GM19467 (cell line): ENCODE measurements at regions not wholly inside any gene's neighbourhood (a gene's known extent, or its start where the extent isn't known, plus 50 kb on each side); places are given as distances from the start of the nearest gene placed in this dataset.

Source experiments
- ATAC-seq: cut with Tn5 transposase; IDR thresholded peaks from one replicate; pipeline ENCODE4 v1.9.1; 2021; ENCODE audit warnings: mild to moderate bottlenecking, moderate library complexity; ENCODE audit not compliant: unreplicated experiment

DNA sequence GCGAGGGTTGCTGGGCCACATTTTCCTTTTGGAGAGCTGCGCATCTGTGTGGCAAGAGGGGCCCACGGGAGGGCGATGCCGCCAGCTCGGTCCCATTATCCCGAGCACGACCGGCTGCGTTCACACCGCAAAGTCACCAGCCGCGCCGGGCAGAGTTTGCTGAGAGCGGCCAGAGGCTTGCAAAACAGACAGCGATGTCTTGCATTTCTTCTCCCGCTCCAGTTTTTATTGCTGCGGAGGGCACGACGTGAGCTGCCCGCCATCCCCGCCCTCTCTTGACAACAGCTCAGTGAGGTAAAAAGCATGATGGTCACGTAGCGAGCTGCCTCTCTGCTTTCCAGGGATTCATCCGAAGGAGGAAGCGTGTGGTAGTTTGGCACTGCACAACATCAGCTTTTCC is 102.1 kb upstream of the TENM3 start:
- no peak for ATAC-seq

DNA sequence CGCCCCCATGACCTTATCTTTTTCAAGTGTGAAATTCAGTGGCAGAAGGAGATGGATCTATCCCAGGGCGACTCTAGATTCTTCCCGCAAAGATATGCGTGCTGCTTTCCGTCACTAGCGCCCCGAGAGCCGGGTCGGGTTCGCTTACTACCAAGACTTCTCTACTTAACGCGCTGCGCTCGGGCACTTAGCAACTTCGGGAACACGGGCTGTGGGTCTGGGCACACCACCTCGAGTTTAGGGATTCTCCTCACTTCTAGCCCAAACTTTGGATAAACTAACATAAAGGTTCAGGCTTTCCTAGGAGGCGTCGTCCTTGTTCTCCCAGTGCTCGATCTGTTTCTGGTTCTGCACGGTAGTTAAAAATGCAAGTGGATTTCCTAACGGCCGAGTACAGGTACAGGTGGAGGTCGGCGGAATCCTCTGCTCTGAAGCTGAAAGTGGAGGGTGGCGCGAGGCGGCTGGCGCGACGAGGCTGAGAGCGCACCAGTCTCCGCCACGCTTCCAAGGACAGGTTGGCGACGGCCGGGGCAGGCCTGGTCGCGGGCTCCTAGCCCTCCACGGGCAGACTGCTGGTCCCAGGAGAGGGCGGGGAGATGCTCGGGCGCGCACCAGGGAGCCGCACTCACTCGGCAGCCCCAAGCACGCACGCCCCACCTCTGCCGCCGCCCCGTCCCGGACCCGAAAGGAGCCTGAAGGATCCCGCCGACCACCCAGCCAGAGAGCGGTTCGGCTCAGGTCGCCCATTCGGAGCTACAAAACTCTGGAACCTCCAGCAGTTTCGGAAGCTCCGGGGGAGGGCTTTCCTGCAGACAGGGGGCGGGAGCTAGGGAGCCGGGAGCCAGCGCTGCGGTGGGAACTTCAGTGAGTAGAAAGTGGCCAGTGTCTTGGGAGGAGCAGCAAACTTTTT is 100.8 kb upstream of the TENM3 start:
- no peak for ATAC-seq

DNA sequence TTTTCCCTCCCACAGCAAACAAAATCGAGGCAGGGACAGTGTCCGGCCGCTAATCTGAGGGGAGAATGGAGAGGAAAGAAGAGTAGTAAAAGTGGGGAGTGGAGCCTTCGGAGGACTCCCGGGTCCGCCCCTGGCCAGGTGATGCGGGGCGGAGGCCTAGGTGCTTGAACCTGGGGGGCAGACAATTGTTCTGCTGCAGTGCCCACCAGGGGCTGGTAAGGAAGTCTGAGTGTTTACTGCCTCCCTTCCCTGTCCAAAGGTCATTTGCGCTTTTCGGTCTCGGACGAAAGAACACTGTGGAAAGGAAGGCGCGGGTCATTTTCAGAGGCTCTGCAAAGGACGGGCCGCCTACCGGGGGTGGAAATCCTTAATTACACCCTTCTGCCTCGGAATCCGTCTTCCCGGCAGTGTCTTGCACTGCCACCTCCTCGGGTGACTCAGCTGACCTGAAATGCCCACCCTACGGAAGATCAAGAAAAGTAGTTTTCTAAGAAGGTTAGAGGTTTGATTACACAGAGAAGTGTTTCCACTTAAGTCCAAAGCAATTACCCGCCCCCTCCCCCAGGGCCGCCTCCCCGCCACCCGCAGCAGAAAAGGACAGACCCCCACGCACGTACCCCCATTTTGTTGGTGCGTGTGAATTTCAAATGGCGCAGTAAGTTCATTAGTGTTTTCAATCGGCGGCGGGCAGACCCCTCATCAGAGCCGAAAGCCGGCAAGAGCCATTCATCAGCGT is 99.9 kb upstream of the TENM3 start:
- ATAC-seq: no peak

DNA sequence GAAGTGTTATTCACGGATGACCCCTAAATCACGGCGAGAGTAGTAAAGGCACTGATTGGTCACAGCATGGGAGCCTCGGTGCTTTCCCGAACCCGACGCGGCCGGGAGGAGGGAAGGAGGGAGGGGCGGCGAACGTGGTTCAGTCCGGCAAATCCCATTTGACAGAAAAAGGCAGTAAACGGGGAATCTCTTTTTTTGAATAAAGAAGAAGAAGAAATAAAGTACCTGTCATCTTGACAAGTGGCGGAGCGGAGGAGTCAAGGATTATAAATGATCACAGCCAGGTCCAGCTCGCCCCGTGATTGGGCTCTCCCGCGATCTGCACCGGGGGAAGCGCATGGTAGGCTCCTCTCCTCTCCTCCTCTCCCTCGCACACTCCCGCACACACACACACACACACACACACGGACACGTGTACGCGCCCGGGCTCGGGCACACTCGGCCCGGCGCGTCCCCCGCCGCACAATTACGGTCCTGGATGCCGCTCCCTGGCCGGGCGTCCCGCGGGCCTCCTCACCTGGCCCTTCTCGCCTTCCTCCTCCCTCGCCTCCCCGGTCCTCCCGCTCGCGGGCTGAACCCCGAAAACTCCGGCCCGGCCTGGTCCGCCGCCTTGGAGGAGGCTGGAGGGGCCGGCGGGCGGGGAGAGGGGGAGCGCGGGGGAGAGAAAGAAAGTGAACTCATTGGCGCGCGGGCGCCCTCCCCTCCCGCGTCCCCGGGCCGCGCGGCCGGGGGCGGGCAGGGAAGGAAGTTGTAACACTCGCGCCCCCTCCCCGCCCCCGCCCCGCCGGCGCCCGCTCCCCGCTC is 99.2 kb upstream of the TENM3 start:
- no peak for ATAC-seq

DNA sequence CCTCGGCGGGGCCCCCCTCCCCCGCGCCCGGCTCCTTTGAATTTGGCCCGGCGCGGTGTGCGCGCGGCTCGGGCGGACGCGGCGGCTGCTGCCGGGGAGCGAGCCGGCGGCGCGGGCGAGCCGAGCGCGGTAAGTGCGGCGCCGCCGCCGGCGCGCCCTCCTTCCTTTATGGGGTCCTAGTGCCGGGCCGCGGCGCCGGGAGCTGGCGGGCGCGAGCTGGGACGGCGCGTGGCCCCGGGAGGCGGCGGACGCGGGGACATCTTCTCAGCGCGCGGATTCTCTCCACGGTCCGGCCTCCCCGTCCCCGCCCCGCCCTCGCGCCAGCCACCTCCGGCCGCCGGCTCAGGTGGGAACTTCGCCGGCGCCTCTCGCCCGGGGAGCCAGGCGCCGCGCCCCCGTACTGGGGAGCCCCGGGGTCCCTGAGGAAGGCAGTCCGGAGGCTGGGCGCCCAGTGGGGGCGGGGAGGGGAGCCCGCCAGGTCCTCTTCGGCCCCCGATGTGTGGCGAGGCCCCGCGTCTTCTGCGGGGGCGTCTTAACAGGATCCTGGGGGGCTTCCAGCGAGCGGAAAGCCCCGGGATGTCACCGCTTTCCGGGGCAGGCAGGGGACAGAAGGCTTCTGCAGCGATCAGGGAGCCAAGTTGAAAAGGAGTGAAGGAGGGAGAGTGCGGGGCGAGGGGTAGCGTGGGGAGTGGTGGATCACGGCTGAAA is 98.4 kb upstream of the TENM3 start:
- no peak for ATAC-seq

DNA sequence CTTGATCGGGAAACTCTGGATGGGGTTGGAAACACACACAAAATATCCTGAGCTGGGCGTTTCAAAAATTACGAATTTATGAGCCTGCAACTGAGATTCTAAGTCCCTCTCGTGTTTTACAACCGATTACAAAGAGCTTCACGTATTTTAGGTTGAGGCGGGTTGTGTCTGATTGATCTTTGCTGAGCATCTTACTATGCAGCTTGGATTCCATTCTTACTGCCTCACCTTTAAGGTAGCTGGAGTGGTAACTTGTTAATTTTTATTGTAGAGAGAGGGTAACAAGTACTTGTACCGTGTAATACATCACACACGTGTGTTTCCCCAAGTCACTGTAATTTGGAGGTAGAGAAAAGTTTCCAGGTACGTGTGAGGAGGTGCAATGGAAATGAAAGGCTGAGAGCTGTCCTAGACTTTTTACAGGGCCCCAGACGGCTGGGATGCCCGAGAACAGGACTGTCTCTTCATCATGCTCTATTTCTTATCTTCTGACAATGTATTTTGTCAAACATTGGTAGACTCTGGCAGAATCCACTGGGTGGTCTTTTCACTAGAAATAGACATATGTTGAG is 97.8 kb upstream of the TENM3 start:
- no peak for ATAC-seq

DNA sequence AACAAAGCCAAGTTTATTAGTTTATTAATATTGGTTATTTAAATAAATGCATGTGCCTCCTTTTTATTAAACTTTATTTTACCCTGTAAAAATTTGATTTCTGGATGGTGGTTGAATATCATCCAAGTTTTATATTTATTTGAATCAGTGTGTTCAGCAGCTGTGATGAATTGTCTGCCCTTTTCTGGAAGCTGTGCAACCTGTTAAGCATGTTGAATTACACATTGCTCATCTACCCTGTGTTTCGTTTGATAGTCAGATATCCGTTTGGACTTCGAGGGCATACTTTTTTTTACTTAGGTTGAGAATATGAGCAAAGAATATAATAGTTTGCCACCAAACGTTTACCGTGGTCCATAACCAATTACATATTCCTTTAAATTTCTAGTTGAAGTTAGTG is 95.8 kb upstream of the TENM3 start:
- ATAC-seq: no peak

DNA sequence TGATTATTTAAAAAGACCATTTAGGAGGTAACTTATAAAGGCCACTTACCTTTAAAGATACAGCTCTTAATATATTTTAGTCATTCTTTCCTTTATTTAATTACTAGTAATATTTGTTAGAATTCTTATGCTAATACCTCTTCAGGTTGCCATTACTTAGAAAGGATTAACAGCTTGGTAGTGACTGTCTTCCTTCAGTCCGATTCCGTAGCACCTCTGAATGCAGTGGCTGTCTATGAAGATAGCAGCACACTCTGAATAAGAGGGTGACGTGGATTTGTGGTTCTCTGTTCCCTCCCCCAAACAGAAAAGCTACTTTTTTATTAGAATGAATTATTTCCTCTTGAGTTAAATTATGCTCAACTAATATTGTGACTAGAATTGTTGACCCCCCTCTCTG is 92.6 kb upstream of the TENM3 start:
- ATAC-seq: no peak

DNA sequence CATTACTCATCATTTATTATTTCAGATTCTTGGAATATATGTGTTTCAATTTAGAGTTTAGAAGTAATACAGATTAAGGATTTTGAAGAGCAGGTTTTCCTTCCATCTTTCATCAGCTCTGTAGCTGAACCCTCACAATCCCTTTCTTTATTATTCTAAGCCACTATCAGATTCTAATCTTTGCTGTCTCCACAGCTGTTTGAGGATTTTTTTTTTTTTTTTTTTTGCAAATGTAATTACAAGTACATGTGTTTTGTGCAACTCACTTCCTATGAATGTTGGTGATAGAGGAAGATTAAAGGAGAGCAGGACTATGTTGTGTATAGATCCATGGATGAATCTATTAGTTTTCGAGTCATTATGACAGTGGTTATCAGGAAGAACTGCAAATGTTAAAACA is 87.4 kb upstream of the TENM3 start:
- no peak for ATAC-seq

DNA sequence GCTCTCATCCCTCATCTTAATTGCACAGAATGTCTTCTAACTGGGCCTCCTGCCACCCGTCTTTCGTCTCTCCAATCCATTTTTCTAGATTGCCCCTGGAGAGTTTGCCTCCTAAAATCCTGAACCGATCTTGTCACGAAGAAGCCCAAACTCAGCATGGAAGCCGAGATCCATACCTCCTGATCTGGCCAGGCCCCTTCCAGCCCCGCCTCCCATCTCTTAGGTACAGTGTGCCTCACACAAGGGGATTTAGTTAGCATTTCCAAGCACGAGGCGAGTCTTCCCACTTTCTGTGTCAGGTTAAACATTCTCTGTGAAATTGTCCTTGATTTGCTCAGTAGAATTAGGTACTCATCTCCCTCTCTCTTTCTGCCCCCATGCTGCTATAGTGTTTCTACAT is 80.0 kb upstream of the TENM3 start:
- no peak for ATAC-seq

DNA sequence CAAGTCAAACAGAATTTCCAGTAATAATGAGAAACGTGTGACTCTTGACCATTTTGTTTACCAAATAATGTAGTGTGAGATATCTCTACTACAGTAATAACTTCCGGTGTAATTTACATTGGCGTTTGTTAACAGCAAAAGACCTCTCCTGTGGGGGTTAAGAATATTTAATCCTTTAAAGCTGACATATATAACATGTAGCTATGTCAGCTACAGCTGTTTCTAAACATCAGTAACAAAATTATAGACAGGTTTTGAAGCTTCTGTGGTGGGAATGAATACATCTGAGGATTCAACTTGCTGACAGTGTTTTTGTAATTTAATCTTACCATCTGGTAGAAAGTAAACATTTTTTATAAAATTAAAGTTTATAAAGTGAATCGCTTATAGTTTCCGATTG is 73.6 kb upstream of the TENM3 start:
- no peak for ATAC-seq

DNA sequence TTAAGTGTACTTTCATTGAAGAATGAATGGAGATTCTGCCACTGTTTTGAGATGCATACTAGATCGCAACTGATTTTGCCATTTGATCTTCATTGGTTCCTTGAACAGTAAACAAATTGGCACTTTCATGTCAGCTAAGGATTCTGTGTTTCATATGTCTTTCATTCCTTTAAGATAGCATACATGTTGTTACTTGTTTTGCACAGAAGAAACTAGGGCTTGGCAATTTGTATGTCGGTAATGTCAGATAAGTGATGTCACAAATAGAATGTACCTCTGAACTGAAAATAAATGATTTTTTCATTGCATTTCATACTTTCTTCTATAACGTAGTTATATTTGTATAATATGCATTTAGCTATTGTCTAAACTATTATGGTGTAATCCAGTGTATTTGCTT is 73.2 kb upstream of the TENM3 start:
- ATAC-seq: no peak

DNA sequence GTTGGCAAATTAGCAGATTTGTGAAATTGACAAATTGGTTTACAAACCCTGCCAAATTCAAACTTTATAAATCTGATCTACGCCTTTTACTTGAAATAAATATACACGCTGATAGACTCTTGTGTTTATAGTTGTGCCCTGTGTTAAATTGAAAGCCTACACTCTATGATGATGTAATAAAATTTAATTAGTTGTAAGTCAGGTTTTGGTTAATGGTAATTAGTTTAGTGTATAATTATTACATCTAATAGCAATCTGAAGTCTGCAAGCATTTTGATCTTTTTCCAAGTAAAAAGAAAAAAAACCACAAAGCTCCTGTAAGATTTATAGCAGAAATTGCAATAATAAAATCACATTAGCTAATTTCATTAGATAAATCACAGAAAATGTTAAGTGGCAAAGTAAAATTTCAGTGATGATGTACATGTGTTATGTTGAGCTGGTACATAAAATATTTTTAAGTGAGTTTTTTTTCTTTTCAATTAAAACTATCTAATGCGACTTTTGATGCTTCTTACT is 72.7 kb upstream of the TENM3 start:
- ATAC-seq: no peak

DNA sequence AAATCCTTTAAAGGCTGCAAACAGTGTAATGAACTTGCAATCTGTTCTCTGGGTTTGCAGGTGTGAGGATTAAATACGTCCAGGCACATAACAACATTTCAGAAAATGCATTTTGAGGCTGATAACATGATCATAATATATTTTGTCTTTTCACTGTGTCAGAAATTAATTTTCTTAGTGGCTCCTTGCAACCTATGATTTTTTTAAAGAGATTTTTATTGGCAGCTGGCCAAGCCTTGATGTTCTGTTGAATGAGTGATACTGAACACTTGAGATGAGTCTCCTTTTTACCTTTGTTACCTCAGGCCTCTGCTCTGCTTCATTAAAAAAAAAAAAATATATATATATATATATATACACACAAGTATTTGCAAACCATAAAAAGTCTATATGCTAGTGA is 68.2 kb upstream of the TENM3 start:
- ATAC-seq: no peak

DNA sequence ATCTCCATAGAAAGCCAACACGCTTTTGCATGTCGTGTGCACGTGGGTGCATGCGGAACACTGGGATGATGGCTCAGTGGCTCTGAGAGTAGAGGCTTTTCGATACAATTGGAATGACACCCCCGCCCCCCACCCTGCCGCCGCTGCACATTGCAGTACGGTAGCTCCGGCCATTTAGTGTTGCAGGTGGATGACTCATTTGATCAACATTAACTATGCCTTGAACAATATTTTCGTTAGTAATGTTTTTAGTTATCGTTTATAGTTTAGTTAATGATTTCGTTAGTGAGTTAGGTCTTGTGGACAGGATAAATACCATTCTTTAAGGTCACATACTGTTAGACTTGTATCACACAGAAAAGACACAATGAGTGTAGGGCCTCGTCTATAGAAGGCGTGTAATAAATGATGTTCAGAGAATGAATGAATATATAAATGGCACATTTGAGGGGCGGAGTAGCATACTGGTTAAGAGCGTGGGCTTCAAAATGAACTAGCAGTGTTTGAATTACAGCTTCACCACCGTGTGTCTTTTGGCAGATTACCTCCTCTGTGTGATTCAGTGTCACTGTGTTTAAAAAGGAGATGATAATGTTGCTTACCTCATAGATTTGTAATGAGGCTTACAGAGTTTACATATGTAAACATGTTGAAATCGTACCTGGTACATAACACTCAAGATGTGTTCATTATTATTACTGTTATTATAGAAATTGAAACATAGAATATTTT is 67.2 kb upstream of the TENM3 start:
- no peak for ATAC-seq

DNA sequence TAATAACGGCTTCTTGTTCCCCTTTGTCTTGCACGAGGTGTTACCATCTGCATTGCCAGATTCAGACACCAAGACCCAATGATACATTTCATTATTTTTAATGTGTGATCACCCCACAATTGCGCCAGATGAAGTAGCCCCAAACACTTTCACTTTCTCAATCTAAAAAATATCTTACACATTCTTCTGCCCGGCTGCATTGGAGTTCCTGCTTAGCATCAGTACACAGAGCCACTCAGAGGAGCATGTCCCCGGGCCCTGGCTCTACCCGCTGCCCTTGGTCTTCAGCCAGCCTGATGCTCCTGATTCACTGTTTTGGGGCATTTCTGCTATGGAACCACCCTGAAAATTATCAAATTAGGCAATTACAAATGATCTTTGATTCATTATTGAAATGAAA is 66.0 kb upstream of the TENM3 start:
- ATAC-seq: no peak

DNA sequence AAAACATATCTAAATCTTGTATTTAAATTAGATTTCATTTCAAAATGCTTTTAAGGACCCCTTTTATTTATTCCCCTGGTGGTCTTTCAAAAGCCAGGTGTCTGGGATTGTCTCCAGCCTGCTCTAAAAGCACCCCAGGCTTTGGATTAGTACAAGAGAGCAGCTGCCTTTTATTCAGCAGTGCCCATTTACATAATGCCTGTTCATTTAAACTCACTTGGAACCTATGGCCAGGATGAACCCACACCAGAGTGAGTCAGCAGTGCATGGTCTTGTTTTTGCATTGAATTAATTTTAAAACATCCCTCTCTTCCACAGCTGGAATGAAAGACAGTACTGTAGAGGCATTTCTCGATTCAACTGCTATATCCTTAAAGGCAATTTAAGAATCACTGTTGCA is 64.1 kb upstream of the TENM3 start:
- ATAC-seq: no peak

DNA sequence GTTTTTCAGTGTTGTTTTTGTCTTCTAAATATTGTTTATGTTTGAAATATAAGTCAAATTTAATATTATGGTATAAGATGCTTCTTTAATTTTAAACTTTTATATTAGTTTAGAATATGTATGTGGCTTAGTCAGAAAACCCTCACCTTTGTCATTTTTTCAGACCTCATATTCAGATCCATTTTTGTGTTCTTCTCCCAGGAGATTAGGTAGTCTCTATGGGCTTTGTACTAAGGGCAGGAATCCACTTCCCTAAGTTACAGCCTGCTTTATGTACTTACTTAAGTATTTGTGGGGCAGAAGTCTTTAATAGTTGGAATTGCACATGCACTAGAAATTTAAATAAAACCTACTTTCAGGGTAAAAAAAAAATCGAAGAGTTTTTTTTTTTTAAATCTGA is 63.5 kb upstream of the TENM3 start:
- ATAC-seq: no peak

DNA sequence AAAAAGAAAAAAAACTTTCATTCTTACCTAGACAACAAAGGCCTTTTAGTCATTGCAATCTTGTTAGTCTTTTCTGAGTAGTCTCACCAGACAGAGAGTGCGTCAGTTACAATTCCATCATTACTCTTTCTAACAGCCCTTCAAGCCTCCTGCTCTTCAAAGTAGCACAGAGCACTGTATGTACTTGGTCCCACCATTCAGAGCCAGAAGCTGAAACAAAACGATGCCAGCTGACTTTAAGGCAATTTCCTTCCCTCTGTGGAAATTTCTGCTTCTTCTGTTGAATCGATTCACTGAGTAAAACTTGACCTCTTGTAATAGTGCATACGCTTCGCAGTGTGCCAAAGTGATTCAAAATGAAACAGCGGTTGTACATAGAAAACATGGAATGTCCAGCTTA is 57.7 kb upstream of the TENM3 start:
- no peak for ATAC-seq

DNA sequence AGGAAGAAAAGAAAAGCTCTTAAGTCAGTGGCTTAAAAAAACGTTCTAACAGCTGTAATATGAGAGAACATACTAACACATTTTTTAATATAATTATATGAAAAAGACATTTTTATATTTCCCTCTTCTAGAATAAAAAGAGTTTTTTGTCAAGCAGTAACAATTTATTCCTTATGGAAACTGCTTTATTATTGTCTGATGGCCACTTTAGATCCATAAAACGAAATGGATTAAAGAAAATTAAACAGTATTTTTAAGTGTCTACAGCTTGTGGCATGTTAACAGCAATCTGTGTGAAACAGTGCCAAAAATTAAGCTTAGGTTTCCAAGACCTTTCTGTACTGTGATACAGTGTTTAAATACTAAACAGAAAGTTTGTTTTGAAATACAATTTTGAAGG is 55.5 kb upstream of the TENM3 start:
- no peak for ATAC-seq
